ENCODE measurements at regions not wholly inside any gene's neighbourhood (a gene's known extent, or its start where the extent isn't known, plus 50 kb on each side); places are given as distances from the start of the nearest gene placed in this dataset.

GRCh38 chr15:59838900-59839299, 149.8 kb upstream of the BNIP2 start:
- TF ChIP-seq CTCF (IDR thresholded peaks at IDR 0.05; ENCODE audit: low read depth, low read length), result no peak
- no peak for TF ChIP-seq EZH2phosphoT487 (IDR thresholded peaks at IDR 0.05; ENCODE audit: low read depth)

All from OCI-LY3 (cell line).